SHP77 treated with DMSO at 0.1 percent for 48 hours (cell line): ENCODE measurements at regions not wholly inside any gene's neighbourhood (a gene's known extent, or its start where the extent isn't known, plus 50 kb on each side); places are given as distances from the start of the nearest gene placed in this dataset.

Experiments used
- DNase-seq: peaks from one replicate; lab custom pipeline; 2025; lab: John Stamatoyannopoulos, UW

DNA sequence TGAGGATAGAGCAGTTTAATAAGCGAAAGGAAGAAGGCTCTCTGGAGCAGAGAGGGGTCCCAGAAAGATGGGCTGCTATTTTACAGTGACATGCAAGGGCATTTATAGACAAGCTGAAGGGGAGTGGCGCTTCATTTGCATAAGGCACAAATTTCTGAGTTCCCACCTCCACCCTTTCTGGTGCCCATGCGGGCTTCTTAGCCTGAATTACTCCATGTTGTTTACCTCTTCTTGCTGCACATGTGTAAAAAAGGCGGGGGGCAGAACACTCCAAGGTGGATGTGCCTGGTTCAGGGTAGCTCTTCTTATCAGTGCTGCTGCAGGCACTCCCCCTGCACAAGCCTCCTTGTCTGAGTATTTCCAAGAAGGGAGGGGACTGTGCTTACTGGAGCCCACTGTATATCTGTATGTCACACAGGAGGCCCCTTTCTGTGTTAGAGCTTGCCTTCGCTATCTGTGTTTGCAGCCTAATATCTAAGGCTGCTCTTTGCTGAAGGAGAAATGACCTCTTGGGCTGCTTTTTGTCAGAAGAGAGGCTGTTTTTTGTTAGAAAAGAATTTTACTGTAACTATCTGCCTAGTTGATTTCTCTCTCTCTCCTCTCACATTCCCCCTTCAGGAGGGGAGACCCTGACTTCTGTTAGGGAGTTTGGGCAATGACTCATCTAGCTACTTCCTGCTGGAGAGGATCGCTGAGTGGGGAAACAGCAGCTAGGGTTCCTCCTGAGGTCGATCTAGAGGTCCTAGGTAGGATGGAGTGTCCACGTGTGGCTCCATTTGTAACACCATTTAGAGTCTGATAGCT is 1057.0 kb upstream of the CNTN5 start:
- DNase-seq = no peak

DNA sequence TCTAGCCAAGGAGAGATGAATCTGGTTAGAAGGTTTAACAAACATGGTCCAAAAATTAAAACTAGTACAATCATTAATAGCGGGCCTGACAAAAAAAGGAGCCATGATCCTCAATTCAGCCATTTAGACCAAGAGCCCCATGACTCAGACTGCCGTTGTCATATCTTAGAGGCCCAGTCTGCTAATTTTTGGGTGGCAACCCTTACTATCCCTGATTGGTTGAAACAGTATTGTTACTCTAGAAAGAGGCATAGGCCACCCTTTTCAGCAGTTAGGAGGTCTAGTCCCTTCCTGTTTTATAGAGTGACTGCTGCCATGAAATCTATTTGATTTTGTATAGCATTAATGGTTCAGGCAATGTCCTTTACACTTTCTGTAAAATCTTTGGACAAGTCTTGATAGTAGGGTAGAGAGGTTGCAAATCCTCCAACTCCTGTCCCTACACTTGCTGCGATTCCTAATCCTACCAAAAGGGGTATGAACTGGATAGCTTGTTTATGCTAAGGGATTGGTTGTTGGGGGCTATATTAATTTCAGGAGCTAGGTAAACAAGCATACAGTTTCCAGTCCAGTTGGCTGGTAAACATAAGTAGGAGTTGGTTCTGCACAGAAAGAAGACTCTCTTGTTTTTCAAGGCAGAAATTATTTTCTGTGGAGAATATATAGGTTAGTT is 1056.3 kb upstream of the CNTN5 start:
- no peak for DNase-seq

DNA sequence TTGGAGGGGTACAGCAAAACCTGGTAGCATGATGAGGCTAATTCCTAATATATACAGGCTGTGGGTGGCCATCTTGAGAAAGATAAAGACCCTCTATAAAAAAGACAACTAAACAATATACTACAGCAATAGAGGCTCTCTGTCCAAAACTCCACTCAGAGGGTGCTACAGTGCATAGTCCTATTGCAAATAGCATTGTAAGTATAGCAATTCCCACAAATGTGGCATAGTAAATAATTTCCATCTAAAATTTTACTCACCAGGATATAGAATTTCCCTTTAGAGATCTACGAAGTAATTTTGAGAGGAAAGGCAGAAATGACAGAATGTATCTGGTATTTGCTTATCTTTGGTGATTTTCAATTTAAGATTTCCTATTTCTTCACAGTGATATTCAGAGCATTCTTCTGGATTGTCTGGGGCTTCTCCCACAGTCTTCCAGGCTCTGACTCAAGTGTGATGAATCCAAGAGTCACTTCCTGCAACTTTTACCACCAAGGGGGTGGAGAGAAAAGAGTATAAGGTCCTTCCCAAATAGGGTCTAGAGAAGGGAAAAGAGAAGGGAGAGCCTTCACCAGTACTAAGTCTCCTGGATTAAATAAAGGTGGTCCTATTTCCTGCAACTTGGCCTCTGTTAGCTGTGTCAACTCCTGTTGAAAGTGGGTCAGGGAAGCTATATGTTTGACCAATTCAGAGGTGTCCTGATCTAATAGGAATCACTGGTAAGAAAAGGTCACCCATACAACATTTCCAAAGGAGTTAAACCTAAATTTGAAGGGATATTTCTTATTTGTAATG is 1054.7 kb upstream of the CNTN5 start:
- DNase-seq = no peak

DNA sequence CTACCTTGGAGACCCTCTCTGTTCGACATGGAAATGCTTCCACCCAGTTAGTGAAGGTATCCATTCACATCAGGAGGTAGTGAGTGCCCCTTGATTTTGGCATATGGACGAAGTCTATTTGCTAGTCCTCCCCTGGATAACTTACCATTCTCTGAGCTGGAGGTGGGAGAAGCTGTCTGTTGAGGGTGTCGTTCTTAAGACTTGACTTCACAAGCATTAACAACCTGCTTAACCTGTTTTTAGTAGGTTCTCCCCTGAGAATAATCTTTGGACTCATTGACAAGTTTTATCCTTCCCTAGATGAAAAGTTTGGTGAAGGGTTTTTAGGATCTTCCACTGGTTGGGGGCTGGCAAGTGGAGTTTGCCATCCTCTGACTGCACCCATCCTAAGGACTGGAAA is 1053.8 kb upstream of the CNTN5 start:
- DNase-seq = no peak

DNA sequence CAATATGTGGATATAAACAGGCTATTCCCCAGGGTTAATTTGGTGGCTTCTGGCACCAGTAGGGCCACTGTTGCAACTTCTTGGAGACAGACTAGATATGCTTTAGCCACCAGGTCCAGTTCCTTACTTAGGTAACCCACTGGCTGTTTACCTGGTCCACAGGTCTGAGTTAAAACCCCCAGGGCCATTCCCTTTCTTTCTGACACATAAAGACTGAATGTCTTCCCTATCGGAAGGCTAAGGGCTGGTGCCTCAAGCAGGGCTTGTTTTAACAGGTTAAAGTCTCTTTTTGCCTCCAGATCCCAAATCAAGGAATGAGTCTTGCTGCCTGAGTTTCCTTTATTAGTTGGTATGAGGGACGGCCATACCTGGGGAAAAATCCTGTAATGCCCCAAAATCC is 1052.7 kb upstream of the CNTN5 start:
- DNase-seq = no peak

DNA sequence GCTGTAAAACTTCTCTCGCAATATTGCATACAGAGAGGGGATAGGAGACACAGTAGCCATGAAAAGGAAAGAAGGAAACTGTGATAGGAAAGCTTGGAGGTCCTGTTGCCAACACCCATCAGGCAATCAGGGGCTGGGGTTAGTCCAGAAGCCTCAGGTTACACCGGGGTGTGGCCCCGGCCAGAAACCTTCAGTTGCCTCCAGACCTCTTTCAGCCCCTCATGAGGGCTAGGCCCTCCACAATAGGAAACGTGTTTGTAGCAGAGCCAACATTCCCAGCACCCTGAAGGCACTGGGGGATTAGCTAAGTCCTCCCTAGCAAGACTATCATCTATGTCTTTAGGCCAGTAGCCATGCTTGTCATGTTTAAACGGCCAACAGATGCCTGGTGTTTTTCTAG is 1048.0 kb upstream of the CNTN5 start:
- DNase-seq = no peak

DNA sequence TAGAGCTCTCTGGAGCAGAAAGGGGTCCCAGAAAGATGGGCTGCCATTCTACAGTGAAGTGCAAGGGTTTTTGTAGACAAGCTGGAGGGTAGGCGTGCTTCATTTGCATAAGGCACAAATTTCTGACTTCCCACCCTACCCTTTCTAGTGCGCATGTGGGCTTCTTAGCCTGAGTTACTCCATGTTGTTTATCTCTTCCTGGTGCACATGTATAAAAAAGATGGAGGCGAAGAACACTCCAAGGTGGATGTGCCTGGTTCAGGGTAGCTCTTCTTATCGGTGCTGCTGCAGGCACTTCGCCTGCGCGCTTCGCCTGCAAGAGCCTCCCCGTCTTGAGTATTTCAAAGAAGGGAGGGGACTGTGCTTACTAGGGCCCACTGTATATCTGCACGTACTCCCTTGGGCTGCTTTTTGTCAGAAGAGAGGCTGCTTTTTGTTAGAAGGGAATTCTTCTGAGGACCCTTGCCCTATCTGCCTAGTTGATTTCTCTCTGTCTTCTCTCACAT is 1047.3 kb upstream of the CNTN5 start:
- DNase-seq = no peak

DNA sequence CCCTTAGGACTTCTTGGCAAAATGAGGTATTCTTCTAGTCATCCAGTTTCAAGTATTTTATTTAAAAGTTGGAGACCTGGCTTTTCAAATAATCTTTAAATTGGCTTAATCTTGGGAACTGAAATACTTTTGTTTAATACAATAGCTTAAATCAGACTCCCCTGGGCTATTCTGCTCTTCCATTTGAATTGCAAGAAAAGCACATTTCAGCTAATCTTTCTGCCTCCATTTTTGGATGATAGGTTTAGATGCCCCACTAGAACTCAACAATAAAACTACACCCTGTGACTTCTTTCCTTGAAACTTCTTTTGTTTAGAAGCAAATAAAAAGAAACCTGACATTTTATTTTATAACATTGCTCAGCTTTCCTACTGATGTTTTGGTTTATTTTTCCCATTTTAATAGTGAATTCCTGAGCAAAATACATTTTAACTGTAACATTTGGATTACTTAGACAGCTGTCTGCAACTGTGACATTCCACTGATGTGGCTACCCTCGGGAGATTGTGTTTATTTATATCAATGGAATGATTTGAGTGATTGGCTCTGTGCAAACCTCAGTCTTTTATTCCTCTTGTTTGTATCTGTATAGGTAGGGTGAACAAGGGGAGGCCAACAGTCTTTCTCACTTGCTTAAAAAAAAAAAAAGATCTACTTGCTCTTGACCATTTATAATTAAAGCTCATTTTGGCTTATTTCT is 1045.8 kb upstream of the CNTN5 start:
- DNase-seq = no peak

DNA sequence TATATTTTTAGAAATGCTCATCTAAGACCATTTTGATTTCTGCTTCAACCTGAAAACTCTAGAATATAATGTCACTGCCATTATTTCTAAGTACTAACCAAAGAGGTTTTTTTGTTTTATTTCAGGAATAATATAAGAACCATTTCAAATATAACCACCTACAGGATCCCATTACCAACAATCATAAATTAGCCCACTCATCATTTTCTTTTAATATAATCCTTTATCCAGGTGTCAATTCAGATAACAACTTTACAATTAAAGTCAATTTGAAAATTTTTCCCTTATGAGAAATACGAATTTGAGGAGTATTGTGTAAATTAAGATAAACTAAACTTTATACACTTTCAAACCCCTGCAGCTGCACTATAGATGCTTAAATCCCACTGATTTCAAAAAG is 1043.0 kb upstream of the CNTN5 start:
- no peak for DNase-seq

DNA sequence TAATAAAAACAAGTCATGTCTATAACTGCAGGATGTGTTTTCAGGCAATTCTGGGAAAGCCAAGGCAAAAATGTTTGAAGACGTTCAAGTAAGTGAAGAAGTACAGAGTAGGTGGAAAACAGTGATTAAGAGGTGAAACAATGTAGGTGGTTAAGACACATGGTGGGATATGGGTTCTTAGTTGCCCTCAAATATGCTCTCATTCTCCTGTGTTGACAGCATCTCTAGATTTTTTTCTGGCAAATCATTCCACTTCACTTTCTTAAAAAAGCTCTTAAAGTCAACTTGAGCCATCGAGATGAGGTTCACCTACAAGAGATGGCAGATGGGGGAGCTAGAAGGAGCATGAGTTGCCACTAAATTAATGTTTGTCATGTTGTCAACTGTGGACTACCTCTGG is 1041.0 kb upstream of the CNTN5 start:
- DNase-seq = no peak

DNA sequence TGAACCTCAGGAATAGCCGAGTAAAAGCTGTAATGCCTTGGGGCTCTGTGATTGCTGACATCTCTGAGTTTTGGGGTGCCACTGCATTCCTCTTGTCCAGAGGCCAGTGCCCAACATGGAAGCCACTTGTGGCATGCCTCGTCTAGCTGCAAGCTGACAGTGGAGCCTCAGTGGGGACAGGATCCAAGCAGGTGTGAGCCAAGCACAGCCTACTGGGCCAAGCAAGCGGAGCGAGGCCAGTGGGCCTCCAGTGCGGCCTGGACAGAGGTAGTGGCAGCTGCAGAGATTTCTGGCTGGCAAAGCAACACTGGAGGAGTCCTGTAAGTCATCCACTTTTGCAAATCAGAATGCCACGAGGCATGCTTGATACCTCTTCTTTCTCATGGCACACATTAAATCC is 1038.2 kb upstream of the CNTN5 start:
- DNase-seq = no peak

DNA sequence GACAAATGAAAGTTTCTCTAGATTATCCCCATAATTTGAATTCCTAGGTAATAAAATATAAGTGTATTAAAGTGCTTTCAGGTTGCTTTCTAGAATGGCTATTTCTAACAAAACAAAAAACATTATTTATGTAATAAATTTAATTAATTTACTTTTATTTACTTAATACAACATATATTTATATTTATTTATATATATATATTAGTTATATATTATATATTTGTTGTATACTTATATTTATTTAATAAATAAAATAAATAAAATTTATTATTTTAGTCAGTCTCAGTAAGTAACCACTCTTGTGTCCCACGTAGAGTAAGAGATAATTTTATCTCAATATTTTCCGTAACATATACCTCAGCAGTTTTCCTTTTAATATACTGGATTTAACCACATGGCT is 1031.6 kb upstream of the CNTN5 start:
- no peak for DNase-seq

DNA sequence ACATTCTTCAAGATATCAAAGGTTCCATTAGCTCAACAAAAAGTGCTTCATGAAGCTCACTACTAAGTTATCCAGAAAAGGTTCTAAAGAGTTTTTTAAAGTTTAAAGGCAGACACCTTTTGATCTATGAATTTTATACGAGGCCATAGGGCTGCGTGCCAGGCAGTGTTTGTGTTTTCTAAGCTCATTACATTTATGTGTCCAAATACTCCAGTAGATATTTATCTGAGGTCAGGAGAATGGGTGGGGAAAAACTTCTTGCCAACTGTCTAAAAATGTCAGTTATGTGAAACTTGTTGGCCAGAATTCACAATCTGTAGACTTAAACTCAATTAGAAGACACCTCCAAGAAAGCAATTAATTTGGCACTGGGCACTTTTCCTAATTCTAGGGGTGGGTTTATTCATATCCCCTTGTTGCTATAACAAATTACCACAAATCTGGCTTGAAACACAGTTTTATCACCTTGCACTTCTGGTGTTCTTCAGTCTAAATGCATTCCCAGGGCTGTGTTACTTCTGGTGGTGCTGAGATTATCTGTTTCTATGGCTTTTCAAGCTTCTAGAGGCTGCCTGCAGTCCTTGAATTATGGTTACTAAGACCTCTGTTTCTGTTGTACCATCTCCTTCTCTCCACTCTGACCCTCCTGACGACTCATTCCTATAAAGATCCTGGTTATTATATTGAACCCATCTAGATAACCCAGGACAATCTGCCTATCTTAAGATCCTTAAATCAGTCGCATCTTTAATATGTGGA is 1030.4 kb upstream of the CNTN5 start:
- no peak for DNase-seq

DNA sequence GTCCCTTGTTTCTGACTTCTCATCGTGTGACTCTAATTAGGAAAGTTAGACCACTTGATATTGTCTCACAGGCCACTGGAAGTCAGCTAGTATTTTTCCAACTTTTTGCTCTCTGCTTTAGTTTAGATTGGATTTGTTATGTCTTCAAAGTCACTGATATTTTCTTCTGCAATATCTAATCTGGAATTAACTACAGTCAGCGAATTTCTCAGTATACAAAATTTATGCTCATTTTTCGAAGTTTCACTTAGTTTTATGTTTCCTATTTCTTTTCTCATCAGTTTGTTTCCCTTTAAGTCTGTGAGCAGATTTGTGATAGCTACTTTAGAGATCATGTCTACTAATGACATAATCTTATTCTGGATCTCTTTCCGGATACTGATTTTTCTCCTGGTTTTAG is 1027.2 kb upstream of the CNTN5 start:
- no peak for DNase-seq

DNA sequence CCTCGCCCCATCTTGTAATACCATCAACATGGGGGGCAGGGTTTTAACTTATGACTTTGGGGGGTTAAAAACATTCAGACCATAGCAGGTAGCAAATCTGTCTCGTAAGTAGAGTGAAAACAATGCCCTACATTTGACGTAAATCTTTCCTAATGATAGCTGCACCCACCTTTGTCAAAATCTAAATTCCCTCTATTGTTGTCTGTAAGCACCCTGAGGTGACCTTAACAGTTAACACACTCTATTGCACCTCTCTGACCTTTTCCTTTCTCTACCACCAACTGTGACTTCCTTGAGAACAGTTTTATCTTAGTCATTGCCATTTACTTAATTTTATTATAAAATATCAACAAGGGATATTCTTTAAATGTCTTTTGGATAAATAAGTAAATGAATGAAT is 1024.9 kb upstream of the CNTN5 start:
- DNase-seq = no peak

DNA sequence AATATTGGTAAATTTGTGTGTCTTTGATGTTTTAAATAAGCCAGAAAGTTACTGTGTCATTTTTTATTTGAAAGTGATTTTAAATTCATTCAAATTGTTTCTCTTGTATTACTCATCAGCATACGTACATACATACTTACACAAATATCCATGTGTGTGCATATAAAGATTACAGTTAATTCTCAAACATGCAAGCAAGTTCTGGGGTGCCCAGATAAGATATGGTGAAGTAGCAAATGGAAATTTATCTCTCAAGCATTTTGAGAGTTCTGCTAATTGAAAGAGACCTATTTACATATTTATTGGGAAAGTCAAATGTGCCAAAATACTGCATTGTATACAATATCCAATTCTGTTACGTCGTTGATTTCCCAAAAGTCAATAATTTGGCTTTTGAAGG is 1024.0 kb upstream of the CNTN5 start:
- DNase-seq = no peak

DNA sequence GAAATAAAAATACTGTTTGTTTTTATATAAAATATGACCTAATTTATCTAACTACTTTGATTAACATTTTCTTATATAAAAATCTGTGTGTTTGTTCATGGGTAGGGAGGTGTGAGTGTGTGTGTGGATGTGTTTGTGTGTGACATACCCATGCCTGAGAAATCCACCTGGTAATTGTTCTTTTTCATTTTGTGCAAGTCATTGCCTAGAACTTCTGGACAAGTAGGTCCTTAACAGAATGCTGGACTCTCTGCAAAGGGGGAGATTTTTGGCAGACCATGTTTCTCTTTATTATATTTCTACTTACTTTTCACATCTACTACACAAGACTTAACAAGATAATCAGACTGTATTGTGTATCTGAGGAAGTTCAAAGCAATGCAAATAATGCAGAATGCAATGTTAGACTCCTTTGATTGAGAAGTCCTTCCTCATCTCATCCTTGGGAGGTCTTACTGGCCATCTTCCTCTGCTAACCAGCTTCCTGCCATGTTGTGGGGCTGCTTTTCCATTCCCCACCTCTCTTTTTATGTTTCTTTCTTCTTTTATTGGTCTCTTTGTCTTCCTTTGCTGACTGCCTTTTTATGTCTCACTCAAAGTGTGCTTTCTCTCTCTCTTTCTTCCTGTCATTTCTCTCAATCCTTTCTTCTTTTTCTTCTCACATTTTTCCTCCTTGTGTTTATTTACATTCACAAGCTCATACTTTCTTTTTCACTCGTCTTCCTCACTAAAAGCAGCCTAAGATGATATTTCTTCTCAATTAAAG is 1017.0 kb upstream of the CNTN5 start:
- DNase-seq = no peak

DNA sequence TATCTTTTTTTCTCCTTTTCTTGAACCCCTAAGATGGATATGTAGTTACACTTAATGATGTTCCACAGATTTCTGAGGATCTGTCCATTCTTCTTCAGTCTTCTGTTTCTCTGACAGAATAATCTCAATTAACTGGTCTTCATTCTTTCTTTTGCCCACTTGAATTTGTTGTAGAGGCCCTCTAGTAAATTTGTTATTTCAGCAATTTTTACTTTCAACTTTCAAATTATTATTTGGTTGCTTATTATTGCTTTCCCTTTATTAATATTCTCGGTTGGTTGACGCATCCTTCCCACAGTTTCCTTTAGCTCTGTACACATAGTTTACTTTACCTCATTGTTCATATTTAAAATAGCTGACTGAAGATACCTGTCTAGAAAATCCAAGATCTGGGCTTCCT is 1013.7 kb upstream of the CNTN5 start:
- no peak for DNase-seq

DNA sequence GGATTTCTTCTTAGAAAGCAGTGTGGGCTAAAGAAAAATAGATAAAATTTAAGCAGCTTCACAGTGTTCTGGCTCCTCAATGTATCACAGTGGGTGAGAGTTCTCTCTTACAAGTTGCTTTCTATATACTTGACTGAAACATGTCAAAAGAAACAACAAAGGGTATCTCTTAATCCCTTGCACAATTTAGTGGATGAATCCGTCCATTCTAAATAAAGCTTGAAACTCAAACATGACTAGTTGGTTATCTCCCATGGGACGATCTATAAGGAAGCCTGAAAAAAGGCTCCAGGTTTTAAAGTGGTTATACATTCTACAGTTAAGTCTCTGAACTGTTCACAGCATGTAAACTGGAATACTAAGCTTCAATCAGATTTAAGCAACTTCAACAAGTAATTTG is 993.1 kb upstream of the CNTN5 start:
- DNase-seq = no peak

DNA sequence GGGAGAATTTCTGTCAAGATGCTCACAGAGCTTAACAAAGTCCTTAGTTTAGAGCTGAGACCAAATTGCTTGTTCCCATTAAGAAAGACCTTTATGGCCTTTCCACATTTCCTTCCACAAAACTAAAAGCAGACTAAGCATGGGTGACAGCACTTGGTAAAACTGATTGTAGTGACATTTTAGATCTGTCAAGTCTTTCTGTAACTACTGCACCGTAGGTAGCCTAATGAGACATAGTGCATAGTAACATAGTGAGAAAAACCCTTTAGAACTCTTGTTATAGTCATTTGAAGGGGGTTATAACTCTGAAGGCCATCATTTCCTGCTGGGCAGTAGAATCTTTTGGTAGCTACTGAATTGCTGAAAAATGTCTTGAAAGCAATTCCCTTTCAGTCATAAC is 990.9 kb upstream of the CNTN5 start:
- DNase-seq = no peak

DNA sequence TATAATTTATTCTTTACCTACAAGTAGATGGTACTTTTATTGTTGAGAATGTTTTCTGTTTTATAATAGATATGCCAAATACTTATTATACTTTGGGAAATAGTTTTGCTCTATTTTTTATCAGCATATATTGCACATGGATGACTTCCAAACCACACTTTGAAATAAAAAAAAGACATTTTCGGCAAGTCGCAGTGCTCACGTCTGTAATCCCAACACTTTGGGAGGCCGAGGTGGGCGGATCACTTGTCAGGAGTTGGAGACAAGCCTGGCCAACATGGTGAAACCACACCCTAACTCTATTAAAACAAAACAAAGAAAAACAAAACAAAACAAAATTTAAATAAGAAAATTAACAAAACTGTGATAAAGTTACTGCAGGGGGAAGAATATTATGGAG is 983.9 kb upstream of the CNTN5 start:
- DNase-seq = no peak
